Body of pancreas (tissue), 4 donors: ENCODE measurements at regions not wholly inside any gene's neighbourhood (a gene's known extent, or its start where the extent isn't known, plus 50 kb on each side); places are given as distances from the start of the nearest gene placed in this dataset.

ENCODE experiments used
- ATAC-seq: fragments of 150-250 bp; one replicate; pipeline ENCODE4 v1.9.1; 2016
- DNase-seq, 4 donors: peaks; one replicate each; pipeline ENCODE4 v3.0.0-alpha.2; 2019
- H3K27ac ChIP-seq, 4 donors: fragments of 200-600 bp; sonication (generic); 1 replicate in 3 of 4; 2 replicates in 1 of 4; pipeline versions ENCODE4 v1.5.1 to v1.6.1; 2016 to 2019; ENCODE audit warnings: mild to moderate bottlenecking in 1 of 4, mixed read lengths in 1 of 4, moderate library complexity in 1 of 4
- H3K27me3 ChIP-seq, 2 donors: fragments of 200-600 bp; sonication (generic); one replicate each; pipeline ENCODE4 v1.6.0; 2016; ENCODE audit warnings: mild to moderate bottlenecking in 1 of 2
- H3K36me3 ChIP-seq, 2 donors: fragments of 200-600 bp; sonication (generic); replicated peaks in 1 of 2; 2 replicates each; pipeline ENCODE4 v1.5.1; 2016; ENCODE audit warnings: low read depth in 2 of 2; ENCODE audit not compliant: insufficient read depth in 1 of 2
- H3K4me1 ChIP-seq: fragments of 200-600 bp; sonication (generic); one replicate; pipeline ENCODE4 v1.6.0; 2016
- H3K4me3 ChIP-seq, 2 donors: fragments of 200-600 bp; sonication (generic); 1 replicate in 1 of 2; 2 replicates in 1 of 2; pipeline ENCODE4 v1.5.1; 2016 to 2019
- H3K9me3 ChIP-seq, 3 donors: fragments of 200-600 bp; sonication (generic); 1 replicate in 2 of 3; 2 replicates in 1 of 3; pipeline ENCODE4 v1.5.1; 2016
- POLR2A ChIP-seq, 3 donors: fragments of 450-650 bp; IDR thresholded peaks; one replicate each; pipeline ENCODE4 v1.6.1; 2016; ENCODE audit warnings: antibody characterized with exemption in 3 of 3, mild to moderate bottlenecking in 2 of 3
- WGBS, 2 donors: methylation state at CpG; one replicate each; pipeline ENCODE4 v1.1.5; 2017; 5-methylcytosine and 5-hydroxymethylcytosine counted together
- intact Hi-C: fragments of 100-400 bp; cut with DNase I; formaldehyde crosslinking; loops from one replicate; pipeline ENCODE4 v1.15.1; 2023
- TF ChIP-seq, protein P1 (sequence below), 7 experiments: fragments of 450-650 bp in 4 of 7; fragments of 200-600 bp in 3 of 7; sonication (generic) in 3 of 7; IDR thresholded peaks; one replicate each; pipeline ENCODE4 v1.5.1; 2016 to 2019; ENCODE audit warnings: antibody characterized with exemption in 7 of 7

DNA sequence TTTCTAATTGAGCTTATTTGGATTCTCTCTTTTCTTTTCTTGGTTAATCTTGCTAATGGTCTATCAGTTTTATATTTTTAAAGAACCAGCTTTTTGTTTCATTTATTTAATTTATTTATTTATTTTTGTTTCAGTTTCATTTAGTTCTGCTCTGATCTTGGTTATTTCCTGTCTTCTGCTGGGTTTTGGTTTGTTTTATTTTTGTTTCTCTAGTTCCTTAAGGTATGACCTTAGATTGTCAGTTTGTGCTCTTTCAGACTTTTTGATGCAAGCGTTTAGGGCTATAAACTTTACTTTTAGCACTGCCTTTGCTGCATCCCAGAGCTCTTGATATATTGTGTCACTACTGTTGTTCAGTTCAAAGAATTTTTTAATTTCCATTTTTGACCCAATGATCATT lies 149.7 kb upstream of the SLC25A13 start:
- intact Hi-C loops: no loop called here
- 56 to 83% methylated on average over 1 of the region's 1 CpG for WGBS, 2 donors
- TF ChIP-seq, protein P1, sequence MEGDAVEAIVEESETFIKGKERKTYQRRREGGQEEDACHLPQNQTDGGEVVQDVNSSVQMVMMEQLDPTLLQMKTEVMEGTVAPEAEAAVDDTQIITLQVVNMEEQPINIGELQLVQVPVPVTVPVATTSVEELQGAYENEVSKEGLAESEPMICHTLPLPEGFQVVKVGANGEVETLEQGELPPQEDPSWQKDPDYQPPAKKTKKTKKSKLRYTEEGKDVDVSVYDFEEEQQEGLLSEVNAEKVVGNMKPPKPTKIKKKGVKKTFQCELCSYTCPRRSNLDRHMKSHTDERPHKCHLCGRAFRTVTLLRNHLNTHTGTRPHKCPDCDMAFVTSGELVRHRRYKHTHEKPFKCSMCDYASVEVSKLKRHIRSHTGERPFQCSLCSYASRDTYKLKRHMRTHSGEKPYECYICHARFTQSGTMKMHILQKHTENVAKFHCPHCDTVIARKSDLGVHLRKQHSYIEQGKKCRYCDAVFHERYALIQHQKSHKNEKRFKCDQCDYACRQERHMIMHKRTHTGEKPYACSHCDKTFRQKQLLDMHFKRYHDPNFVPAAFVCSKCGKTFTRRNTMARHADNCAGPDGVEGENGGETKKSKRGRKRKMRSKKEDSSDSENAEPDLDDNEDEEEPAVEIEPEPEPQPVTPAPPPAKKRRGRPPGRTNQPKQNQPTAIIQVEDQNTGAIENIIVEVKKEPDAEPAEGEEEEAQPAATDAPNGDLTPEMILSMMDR (IDR thresholded peaks at IDR 0.05): no peak
- TF ChIP-seq POLR2A (IDR thresholded peaks at IDR 0.05): no peak
- Histone ChIP-seq H3K27ac (no peak overlapping the region), H3K4me3 (no peak overlapping the region), H3K27me3 (no peaks in the 10 kb centered on the region), H3K9me3 (no peaks in the 10 kb centered on the region), H3K36me3 (no peaks in the 10 kb centered on the region), H3K4me1 (no peaks in the 10 kb centered on the region)
- no peak for ATAC-seq
- DNase-seq: no peak

DNA sequence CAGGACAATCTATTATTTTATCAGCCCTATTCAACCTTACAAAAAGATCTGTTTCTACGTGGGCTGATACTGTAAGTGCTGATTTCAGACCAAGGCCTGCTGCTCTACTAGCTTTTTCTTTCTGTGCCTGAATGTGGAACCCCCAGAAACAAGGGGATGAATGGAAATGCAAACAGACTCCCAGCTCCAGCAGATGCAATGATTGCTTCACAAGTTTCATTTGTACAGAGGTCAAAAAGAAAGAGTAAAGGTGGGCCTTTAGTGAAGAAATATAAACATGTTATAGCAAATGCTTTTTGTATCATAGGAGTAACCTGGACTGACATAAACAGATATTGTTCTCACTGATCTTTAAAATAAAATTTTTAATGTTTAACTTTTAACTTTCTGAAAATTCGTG lies 130.2 kb upstream of the SLC25A13 start:
- ATAC-seq (no peak), DNase-seq (no peak)
- Histone ChIP-seq H3K27me3 (no peaks in the 10 kb centered on the region), H3K9me3 (no peaks in the 10 kb centered on the region), H3K36me3 (no peaks in the 10 kb centered on the region), H3K27ac (no peak overlapping the region), H3K4me1 (no peaks in the 10 kb centered on the region), H3K4me3 (no peak overlapping the region)
- intact Hi-C loops: no loop called here
- 54 to 67% methylated on average over 2 of the region's 2 CpGs for WGBS, 2 donors
- TF ChIP-seq POLR2A (IDR thresholded peaks at IDR 0.05): no peak
- TF ChIP-seq, protein P1 (IDR thresholded peaks at IDR 0.05): no peak

DNA sequence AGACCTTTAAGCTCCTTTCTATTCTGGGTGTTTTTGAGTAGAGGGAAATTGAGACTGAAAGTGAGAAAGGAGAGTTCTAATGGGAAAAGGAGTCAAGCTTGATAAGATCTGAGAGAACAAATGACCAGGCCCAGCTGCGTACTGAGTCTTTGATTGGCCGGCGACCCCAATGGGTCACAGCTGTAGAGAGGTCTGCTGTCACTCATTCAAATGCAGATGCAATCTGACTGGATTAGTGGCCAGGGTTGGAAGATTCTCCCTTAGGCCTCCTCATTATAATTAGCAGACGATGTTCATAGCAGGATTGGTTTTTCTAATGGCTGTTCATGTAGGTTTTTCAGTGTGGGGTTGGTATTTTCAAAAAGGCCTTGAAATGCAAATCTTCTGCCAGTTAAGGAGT lies 127.2 kb upstream of the SLC25A13 start:
- H3K4me3 ChIP-seq: no peak overlapping the region
- 68 to 78% methylated on average over 4 of the region's 4 CpGs for WGBS, 2 donors
- H3K4me1 ChIP-seq: no peaks in the 10 kb centered on the region
- no peaks in the 10 kb centered on the region for H3K9me3 ChIP-seq
- intact Hi-C loops: no loop called here
- TF ChIP-seq, protein P1 (IDR thresholded peaks at IDR 0.05): no peak
- TF ChIP-seq POLR2A (IDR thresholded peaks at IDR 0.05): no peak
- DNase-seq (no peak), ATAC-seq (no peak)
- H3K27ac ChIP-seq: no peak overlapping the region
- H3K36me3 ChIP-seq: no peaks in the 10 kb centered on the region
- H3K27me3 ChIP-seq: no peaks in the 10 kb centered on the region

DNA sequence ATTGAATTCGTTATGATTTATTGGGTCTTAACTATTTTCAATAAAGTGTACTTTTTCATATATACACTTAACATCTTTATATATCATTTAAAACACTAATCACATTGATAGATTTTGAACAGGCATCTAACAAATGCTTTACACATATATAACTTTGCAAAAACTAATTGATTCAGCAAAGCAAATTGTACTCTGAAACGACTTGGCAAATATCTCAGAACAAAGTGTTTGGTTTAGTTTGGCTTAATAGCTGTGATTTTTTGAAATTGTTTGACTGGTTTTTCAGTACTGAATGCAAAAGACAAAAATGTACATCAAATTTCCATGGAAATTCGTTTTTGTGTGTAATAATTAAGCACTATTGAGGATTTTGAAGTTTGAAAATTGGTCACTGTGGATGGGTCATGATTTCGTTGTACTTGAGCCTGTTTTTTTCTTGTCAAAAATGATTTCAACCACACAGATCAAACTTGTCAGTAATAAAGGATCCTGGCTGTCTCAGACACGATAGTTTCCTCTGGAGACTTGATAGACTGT lies 125.3 kb upstream of the SLC25A13 start:
- H3K27ac ChIP-seq: no peak overlapping the region
- H3K9me3 ChIP-seq: no peaks in the 10 kb centered on the region
- H3K4me3 ChIP-seq: no peak overlapping the region
- TF ChIP-seq POLR2A (IDR thresholded peaks at IDR 0.05): no peak
- TF ChIP-seq, protein P1 (IDR thresholded peaks at IDR 0.05): no peak
- no peaks in the 10 kb centered on the region for H3K36me3 ChIP-seq
- 35 to 41% methylated on average over 5 of the region's 5 CpGs for WGBS, 2 donors
- DNase-seq (no peak), ATAC-seq (no peak)
- no peaks in the 10 kb centered on the region for H3K27me3 ChIP-seq
- intact Hi-C loops: no loop called here
- no peaks in the 10 kb centered on the region for H3K4me1 ChIP-seq

DNA sequence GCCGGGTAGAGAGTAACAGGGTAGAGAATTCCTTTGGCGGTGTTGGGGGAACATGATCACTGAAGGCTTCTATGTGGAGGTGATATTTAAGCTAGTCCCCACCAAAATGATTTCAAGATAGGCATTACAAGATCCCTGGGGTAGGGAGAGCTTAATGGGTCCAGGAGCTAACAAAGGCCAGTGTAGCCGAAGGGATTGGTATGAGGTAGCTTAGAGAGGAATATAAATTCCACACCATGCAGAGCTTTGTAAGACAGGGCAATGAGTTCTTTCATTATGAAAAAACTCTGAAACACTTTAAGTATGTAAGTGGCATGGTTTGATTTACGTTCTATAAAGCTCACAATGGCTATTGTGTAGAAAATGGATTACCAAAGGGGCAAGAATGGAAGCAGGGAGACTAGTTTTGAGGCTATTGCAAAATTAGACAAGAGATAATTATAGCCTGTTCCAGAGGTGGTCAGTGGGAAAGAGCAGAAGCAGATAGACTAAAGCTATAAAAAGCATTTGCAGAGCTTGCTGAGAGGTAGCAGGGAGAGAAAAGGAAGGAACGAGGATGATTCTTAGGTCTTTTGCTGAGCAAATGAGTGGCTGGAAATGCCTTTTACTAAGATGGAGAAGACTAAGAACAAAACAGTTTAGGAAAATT lies 119.7 kb upstream of the SLC25A13 start:
- WGBS, 2 donors: 77 to 84% methylated on average over 5 of the region's 5 CpGs

More for the DNA sequence above, 119.7 kb upstream of the SLC25A13 start:
- DNase-seq: no peak
- no peak overlapping the region for H3K4me3 ChIP-seq
- H3K36me3 ChIP-seq: no peaks in the 10 kb centered on the region
- H3K9me3 ChIP-seq: no peaks in the 10 kb centered on the region
- intact Hi-C loops: no loop called here
- TF ChIP-seq POLR2A (IDR thresholded peaks at IDR 0.05): no peak
- TF ChIP-seq, protein P1 (IDR thresholded peaks at IDR 0.05): no peak
- no peaks in the 10 kb centered on the region for H3K27me3 ChIP-seq
- no peak for ATAC-seq
- no peak overlapping the region for H3K27ac ChIP-seq
- no peaks in the 10 kb centered on the region for H3K4me1 ChIP-seq
